ENCODE measurements at regions not wholly inside any gene's neighbourhood (a gene's known extent, or its start where the extent isn't known, plus 50 kb on each side); places are given as distances from the start of the nearest gene placed in this dataset.

DNA sequence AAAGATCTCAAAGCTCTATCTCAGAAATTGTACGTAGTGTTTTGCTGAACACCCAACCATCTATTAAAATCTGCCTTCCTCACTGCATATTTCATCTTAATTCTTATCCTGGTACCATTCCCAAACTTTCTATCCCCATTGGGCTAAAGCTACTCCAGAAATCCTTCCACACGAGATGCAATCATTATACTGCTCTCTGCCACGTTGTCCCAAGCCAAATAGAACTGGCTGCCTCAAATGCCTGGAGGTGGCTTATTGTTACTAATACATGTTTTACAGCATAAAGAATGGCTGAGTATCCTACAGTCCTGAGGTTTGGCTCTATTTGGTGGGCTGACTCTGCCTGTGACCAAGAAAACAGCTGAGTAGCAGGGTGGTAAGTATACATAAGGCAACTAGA is 306.0 kb upstream of the ACVR2A start:
- TF ChIP-seq, protein P1, sequence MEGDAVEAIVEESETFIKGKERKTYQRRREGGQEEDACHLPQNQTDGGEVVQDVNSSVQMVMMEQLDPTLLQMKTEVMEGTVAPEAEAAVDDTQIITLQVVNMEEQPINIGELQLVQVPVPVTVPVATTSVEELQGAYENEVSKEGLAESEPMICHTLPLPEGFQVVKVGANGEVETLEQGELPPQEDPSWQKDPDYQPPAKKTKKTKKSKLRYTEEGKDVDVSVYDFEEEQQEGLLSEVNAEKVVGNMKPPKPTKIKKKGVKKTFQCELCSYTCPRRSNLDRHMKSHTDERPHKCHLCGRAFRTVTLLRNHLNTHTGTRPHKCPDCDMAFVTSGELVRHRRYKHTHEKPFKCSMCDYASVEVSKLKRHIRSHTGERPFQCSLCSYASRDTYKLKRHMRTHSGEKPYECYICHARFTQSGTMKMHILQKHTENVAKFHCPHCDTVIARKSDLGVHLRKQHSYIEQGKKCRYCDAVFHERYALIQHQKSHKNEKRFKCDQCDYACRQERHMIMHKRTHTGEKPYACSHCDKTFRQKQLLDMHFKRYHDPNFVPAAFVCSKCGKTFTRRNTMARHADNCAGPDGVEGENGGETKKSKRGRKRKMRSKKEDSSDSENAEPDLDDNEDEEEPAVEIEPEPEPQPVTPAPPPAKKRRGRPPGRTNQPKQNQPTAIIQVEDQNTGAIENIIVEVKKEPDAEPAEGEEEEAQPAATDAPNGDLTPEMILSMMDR (IDR thresholded peaks at IDR 0.05), result no peak
- TF ChIP-seq EZH2 (IDR thresholded peaks at IDR 0.05; ENCODE audit: borderline replicate concordance, insufficient read depth, low read depth, low read length, poor library complexity, severe bottlenecking), result no peak
